NCI-H146 treated with DMSO at 0.1 percent for 48 hours (cell line): ENCODE measurements at regions not wholly inside any gene's neighbourhood (a gene's known extent, or its start where the extent isn't known, plus 50 kb on each side); places are given as distances from the start of the nearest gene placed in this dataset.

Source experiments
- DNase-seq: peaks from one replicate; lab custom pipeline; 2025; ENCODE audit not compliant: unreplicated experiment; lab: John Stamatoyannopoulos, UW

DNA sequence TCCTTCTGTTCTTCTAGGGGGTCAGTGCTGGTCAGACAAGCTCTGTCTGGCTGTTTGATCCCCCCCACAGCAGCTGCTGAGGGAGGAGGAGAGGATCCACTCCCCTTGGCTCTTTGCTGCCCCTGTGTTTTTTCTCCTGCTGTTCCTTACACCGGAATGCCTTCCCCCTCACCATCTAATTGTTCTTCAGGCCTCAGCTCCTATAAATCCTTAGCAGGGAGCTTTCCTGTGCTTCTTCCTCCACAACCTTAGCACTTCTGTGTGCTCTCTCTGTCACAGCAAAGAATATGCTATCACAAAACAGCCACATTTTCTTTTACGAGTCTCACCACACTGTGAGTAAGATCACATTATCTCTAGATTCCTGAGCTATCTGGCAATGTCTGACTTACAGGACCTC is 196.6 kb downstream of the OTOR start:
- DNase-seq, result no peak

DNA sequence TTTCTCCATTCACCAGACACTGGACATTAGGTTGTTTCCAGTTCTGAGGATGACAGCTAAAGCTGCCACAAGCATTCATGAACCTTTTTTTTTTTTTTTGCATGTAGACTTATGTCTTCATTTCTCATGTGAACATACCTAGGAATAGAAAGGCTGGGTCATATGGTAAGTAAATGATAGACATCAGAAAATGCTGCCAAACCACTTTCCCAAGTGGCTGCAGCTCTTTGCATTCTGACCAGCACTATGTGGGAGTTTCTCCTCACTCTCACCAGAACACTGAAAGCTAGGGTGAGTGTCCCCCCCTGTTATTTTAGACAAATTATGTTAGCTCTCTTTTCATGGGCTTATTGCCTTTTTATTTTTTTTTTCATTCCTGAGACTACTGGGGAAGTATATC is 197.5 kb downstream of the OTOR start:
- no peak for DNase-seq

- DNase-seq, result no peak
Measured at GRCh38 chr20:16946097-16946496, 197.9 kb downstream of the OTOR start.

DNA sequence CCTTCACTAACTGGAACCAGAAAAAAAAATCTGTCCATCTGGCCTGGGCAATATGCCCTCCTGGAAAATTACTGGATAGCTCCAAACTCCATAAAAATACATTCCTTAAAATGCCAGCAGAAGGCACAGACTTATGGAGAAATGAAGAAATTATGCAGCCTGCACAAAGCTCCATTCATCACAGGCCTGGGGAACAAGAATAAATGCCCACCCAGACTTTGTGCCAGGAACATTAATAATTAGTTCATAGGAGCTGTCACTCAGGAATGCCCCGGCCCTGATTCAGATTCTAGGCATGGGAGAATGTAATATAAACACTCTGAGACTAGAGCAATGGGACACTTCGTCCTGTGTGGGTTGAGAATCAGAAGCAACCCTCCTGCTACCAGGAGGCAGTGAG is 199.3 kb downstream of the OTOR start:
- no peak for DNase-seq

- DNase-seq, result no peak
Measured at GRCh38 chr20:16951876-16952275, 203.7 kb downstream of the OTOR start.

DNA sequence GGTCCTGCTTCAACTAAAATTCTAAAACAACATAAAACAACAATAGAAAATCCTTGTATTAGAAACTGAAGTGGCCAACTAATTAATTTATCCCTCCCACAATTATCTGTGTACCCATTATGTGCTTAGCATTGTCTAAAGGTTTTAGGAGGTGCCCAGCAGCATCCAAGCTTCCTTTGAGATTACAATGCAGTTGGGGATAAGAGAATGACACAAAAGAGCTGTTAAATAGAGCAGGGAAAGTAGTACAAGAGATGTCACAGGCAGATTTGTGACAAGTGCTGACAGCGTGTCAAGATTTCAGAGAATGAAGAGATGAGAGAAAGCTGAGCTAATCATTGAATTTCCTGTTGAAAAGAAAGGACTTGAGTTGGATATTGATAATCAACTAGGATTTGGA is 204.8 kb downstream of the OTOR start:
- DNase-seq, result peak; percentile 22

DNA sequence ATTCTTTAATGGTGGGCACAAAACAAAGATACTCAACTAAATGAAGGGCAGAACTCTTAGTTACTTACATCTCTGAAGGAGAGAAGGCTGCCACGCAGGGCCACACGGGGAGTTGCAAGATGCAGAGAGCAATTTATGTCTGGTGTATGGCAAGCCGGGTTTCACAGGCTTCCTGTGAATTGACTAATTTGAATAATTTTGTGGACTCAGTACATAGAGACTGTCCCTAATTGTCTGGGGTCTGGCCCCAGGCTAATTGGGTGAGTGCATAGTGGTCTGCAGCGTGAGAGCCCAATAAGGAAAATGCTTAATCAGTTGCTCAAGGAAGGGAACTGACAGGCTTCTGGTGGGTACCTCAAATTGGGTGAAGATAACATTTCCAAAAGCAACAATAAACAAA is 205.7 kb downstream of the OTOR start:
- peak; percentile 14 for DNase-seq

GRCh38 chr20:16955462-16955861 is 207.3 kb downstream of the OTOR start:
- no peak for DNase-seq

GRCh38 chr20:16955971-16956370 is 207.8 kb downstream of the OTOR start:
- no peak for DNase-seq

- DNase-seq, result no peak
Measured at GRCh38 chr20:16965401-16965800, 217.2 kb downstream of the OTOR start.

DNA sequence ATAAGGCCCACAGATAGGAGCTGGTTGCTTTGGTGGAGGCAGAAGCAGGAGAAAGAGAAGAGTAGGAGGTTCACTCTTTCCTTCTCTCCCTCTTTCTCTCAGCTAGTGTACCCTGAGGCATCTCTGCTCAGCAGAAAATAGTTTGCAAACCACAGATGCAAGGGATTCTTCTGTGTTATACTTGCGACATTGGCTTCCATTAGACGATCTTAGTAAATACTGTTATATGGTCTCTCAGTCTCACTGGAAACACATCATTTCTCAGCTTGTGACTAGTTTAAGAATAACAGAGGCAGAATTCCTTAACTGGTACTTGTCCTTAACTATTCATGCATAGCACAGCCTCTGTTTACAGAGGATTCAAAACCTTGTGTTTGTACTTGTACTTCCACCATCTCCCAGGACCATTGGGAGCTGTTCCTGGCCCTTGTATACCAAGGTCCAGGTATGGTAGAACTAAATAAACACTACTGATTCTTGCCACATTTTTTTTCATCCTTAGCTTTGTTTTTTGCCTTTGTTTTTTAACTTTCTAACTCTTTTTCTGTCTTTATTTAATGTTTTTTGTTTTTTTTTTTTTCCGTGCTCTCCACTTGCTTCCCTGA is 218.2 kb downstream of the OTOR start:
- DNase-seq, result no peak

DNA sequence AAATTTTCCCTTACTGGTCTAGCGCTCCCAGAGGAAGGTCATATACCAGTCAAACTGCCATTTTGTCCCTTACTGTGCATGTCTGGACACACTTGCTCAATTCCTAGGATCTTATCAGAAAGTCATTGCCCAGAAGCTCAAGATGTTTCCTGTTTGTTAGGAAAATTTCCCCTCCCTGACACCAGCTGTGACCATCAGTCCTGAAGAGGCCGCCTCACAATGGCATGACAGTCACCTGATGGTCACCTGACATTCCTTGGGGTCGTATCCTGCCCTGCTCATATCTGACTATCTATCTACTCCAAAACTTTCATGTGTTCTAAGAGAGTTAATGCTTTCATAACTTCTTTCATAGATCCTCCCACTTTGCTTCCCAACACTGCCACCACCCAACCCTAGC is 219.9 kb downstream of the OTOR start:
- no peak for DNase-seq

- no peak for DNase-seq
Measured at GRCh38 chr20:16970776-16971175, 222.6 kb downstream of the OTOR start.

- no peak for DNase-seq
Measured at GRCh38 chr20:16974080-16974854, 226.1 kb downstream of the OTOR start.

DNA sequence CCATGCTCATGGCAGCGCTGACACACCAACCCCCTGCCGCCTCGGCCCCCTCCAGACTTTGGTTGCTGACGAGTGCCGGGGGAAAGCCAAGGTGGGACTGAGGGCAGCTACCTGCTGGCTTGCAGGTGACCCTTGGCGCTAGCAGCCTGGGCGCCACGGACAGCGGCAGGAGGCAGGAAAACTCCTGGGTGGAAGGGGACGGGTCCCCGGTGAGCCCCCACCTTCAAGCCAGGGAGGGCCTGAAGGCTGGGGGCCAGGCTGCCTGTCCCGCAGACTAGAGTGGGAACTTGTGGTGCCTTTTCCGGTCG is 226.7 kb downstream of the OTOR start:
- DNase-seq, result no peak

- no peak for DNase-seq
Measured at GRCh38 chr20:16975682-16976081, 227.5 kb downstream of the OTOR start.

DNA sequence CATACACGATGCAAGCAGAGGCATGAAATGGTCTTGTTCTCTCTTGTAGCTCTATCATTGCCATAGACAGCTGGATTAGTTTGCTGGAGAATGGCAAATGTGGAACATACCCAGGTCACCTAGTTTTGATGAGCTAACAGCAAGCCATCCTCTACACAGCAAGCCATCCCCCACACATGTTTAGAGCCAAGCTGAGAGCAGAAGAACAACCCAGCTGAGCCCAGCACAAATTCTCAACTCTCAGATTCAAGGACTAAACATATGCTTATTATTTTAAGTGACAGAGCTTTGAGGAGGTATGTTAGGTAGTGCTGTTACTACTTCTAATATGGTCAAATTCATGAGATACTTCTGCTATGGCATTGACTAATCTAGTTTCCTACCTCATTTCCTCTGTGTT is 230.3 kb downstream of the OTOR start:
- no peak for DNase-seq

GRCh38 chr20:16982091-16982726 is 234.1 kb downstream of the OTOR start:
- DNase-seq, result no peak

GRCh38 chr20:16984481-16984880 is 236.3 kb downstream of the OTOR start:
- DNase-seq, result no peak

GRCh38 chr20:17003170-17003870 is 223.5 kb upstream of the PCSK2 start:
- DNase-seq, result no peak

GRCh38 chr20:17010181-17010580 is 216.7 kb upstream of the PCSK2 start:
- DNase-seq, result no peak
